ENCODE measurements at regions not wholly inside any gene's neighbourhood (a gene's known extent, or its start where the extent isn't known, plus 50 kb on each side); places are given as distances from the start of the nearest gene placed in this dataset.

DNA sequence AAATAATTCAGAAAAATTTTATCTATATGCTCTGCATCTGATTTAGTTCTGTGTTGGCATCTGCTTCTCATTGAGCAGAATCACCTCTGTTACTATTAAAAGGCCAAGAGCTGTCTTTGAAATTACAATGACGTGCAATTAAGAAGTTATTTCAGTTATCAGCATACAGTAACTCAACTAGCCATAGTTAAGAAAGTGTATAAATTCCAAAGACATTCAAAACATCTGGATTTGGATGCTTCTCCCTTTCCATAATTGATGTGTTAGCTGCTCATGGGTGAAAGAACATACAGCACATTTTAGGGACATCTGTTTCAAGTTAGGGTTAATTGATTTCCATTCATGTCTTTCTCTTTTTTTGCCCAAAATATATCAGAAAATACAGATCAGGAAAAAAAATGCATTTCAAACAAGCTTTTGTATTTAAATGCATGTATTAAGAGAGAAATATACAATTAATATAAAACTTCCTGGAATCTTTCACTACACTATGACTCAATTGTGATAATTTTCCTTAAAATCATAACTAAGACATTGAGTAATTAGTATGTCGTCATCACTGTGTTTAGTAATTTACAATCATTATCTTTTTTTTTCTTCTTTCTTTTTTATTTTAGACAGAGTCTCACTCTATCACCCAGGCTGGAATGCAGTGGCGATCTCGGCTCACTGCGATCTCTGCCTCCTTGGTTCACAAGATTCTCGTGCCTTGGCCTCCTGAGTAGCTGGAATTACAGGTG is 82.7 kb upstream of the MBNL1 start:
- DNase-seq (ENCODE audit: extremely low spot score): no peak
- POLR2A ChIA-PET: no interaction called here
- CTCF ChIA-PET: interaction anchor here (0.6 to 1.1 kb wide), 2 partner anchors 119 to 188 kb away, joined by 3 read pairs; no protein-coding TSS in a partner anchor
- TF ChIP-seq LEF1 (IDR thresholded peaks at IDR 0.05; ENCODE audit: borderline replicate concordance): no peak

DNA sequence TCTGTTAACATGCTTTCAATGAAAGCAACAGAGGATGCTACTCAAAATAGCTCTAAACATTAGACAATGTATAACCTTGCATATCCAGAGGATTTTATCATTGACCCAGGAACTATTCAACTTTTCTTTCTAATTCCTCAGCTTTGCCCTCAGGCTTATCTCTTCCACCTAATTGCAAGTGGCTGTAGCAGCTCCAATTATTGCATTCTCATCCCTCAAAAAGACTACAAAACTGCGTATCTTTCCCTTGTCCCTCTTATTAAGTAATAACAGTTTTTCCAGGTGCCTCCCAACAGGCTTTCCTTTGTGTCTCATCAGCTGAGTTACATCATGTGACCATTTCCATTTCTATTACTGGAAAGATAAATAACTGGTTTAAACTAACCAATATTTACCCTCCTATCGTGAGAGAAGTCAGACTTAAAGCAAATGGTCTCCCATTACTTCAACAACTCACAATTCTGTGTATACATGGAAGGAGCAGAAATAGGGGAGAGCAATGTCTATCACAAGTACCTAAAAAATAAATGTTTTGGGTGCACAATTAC is 78.0 kb upstream of the MBNL1 start:
- CTCF ChIA-PET: no interaction called here

DNA sequence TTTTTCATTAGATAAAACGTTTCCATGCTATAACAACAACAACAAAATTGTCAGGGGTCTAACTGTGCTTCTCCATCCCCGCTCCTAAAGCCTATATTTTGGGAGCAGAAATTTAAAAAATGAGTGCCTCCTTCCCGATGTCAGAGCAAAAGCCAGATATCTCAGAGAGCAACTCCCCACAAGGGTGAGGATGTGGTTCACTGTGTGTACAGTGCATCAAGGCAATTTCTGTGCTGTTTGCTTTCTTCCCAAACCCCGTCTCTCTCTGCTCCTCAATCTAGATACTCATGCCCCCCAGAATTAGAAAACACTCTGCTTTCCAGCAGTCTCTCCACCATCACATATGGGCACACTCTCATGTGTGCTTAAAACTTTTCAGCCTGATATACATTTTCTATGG is 76.7 kb upstream of the MBNL1 start:
- POLR2A ChIA-PET: no interaction called here
- CTCF ChIA-PET: no interaction called here
- TF ChIP-seq HDGF (IDR thresholded peaks at IDR 0.05; ENCODE audit: borderline replicate concordance) (no peak), LEF1 (IDR thresholded peaks at IDR 0.05; ENCODE audit: borderline replicate concordance) (no peak), SP1 (IDR thresholded peaks at IDR 0.05) (no peak), NFRKB (IDR thresholded peaks at IDR 0.05) (no peak), CTBP1 (IDR thresholded peaks at IDR 0.05; ENCODE audit: borderline replicate concordance) (no peak), ELF4 (IDR thresholded peaks at IDR 0.05) (no peak), FOXM1 (IDR thresholded peaks at IDR 0.05; ENCODE audit: borderline replicate concordance) (no peak), ZNF384 (IDR thresholded peaks at IDR 0.05) (no peak), TARDBP (IDR thresholded peaks at IDR 0.05) (no peak), BHLHE40 (IDR thresholded peaks at IDR 0.05; ENCODE audit: borderline replicate concordance) (no peak), FOXA1 (IDR thresholded peaks at IDR 0.05) (no peak), L3MBTL2 (conservative IDR thresholded peaks at IDR 0.05) (no peak), SUZ12 (IDR thresholded peaks at IDR 0.05) (no peak)
- TF ChIP-seq, protein P1, sequence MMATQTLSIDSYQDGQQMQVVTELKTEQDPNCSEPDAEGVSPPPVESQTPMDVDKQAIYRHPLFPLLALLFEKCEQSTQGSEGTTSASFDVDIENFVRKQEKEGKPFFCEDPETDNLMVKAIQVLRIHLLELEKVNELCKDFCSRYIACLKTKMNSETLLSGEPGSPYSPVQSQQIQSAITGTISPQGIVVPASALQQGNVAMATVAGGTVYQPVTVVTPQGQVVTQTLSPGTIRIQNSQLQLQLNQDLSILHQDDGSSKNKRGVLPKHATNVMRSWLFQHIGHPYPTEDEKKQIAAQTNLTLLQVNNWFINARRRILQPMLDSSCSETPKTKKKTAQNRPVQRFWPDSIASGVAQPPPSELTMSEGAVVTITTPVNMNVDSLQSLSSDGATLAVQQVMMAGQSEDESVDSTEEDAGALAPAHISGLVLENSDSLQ (IDR thresholded peaks at IDR 0.05): no peak
- DNase-seq (ENCODE audit: extremely low spot score): no peak

More for the DNA sequence above, 78.0 kb upstream of the MBNL1 start:
- DNase-seq (ENCODE audit: extremely low spot score): no peak
- TF ChIP-seq LEF1 (IDR thresholded peaks at IDR 0.05; ENCODE audit: borderline replicate concordance): no peak
- no peak for TF ChIP-seq CTBP1 (IDR thresholded peaks at IDR 0.05; ENCODE audit: borderline replicate concordance)
- TF ChIP-seq ELF4 (IDR thresholded peaks at IDR 0.05): no peak
- TF ChIP-seq ARNT (IDR thresholded peaks at IDR 0.05): no peak
- TF ChIP-seq NFRKB (IDR thresholded peaks at IDR 0.05): no peak
- no peak for TF ChIP-seq ZNF384 (IDR thresholded peaks at IDR 0.05)
- no peak for TF ChIP-seq BHLHE40 (IDR thresholded peaks at IDR 0.05; ENCODE audit: borderline replicate concordance)
- TF ChIP-seq, protein P1 (IDR thresholded peaks at IDR 0.05): no peak
- TF ChIP-seq SP1 (IDR thresholded peaks at IDR 0.05): no peak
- TF ChIP-seq TARDBP (IDR thresholded peaks at IDR 0.05): no peak
- TF ChIP-seq FOXA1 (IDR thresholded peaks at IDR 0.05): no peak
- TF ChIP-seq L3MBTL2 (conservative IDR thresholded peaks at IDR 0.05): no peak
- TF ChIP-seq FOXM1 (IDR thresholded peaks at IDR 0.05; ENCODE audit: borderline replicate concordance): no peak
- no peak for TF ChIP-seq FOXK2 (IDR thresholded peaks at IDR 0.05)
- TF ChIP-seq SUZ12 (IDR thresholded peaks at IDR 0.05): no peak
- no peak for TF ChIP-seq HDGF (IDR thresholded peaks at IDR 0.05; ENCODE audit: borderline replicate concordance)
- POLR2A ChIA-PET: no interaction called here

DNA sequence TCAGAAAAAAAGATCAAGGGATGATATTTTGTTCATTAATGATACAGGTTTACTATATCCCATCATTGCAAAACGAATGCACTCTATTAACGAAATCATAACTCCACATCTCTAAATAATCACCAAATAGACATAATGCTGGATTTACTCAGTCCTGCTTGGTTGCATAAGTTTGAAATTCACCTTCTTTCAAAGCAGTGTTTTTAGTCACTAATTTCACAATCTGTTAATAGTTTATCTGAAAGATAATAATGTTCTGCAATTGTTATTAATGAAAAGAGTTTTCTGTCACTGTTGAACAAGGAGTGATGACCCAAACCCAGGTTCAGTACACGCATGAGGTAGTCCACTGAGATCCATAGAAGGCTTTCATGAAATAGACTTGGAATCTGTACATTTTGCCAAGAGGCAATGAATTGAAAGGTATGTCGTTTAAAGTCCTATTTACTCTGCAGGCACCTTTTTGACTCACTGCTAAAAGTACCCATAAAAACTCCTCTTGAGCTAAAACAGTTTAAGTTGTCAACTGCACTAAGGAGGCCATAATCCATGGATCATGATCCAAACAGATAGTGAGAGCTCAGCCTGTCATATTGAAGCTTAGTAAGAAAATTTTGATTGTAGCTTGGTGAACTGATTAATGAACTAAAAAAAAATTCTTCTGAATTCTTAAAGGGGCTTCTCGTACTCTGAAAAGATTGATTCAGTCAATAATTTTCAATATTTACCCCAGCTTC is 75.6 kb upstream of the MBNL1 start:
- TF ChIP-seq BHLHE40 (IDR thresholded peaks at IDR 0.05; ENCODE audit: borderline replicate concordance) (no peak), LEF1 (IDR thresholded peaks at IDR 0.05; ENCODE audit: borderline replicate concordance) (no peak), FOXM1 (IDR thresholded peaks at IDR 0.05; ENCODE audit: borderline replicate concordance) (no peak), ELF4 (IDR thresholded peaks at IDR 0.05) (no peak), TARDBP (IDR thresholded peaks at IDR 0.05) (no peak), CTBP1 (IDR thresholded peaks at IDR 0.05; ENCODE audit: borderline replicate concordance) (no peak), HDGF (IDR thresholded peaks at IDR 0.05; ENCODE audit: borderline replicate concordance) (no peak), ARNT (IDR thresholded peaks at IDR 0.05) (no peak), L3MBTL2 (conservative IDR thresholded peaks at IDR 0.05) (no peak), FOXA1 (IDR thresholded peaks at IDR 0.05) (no peak), FOXK2 (IDR thresholded peaks at IDR 0.05) (no peak), NFRKB (IDR thresholded peaks at IDR 0.05) (no peak), ZNF384 (IDR thresholded peaks at IDR 0.05) (no peak), SP1 (IDR thresholded peaks at IDR 0.05) (no peak), SUZ12 (IDR thresholded peaks at IDR 0.05) (no peak)
- TF ChIP-seq, protein P1 (IDR thresholded peaks at IDR 0.05): no peak
- ChIA-PET POLR2A (no interaction called here), CTCF (no interaction called here)
- no peak for DNase-seq (ENCODE audit: extremely low spot score)

DNA sequence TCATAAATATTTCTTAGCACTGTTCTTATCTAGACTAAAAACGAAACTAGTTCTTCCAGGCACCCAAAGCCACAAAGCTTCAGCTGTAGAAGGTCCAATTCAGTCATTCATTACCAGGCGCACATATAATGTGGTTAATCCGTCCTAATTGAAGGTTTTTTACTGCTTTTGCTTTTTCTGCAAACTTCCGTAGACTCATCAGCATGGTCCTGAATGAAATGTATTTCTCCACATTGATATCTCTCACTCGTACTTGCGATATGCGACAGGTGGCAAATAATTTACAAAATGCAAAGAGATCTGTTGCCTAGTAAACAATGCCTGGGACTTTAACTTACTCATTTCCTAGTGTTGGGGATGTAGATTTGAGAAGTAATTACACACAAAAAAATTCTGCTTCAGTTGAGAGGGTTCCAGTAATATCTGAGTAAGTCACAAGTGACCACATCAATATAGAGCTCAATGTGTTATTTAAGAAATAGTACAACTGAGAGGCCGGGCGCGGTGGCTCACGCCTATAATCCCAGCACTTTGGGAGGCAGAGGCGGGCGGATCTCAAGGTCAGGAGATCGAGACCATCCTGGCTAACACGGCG is 75.0 kb upstream of the MBNL1 start:
- no peak for DNase-seq (ENCODE audit: extremely low spot score)
- TF ChIP-seq, protein P1 (IDR thresholded peaks at IDR 0.05): no peak
- TF ChIP-seq SUZ12 (IDR thresholded peaks at IDR 0.05): no peak
- no peak for TF ChIP-seq SP1 (IDR thresholded peaks at IDR 0.05)
- no peak for TF ChIP-seq CTBP1 (IDR thresholded peaks at IDR 0.05; ENCODE audit: borderline replicate concordance)
- TF ChIP-seq LEF1 (IDR thresholded peaks at IDR 0.05; ENCODE audit: borderline replicate concordance): no peak
- TF ChIP-seq ZNF384 (IDR thresholded peaks at IDR 0.05): no peak
- TF ChIP-seq FOXA1 (IDR thresholded peaks at IDR 0.05): no peak
- TF ChIP-seq BHLHE40 (IDR thresholded peaks at IDR 0.05; ENCODE audit: borderline replicate concordance): no peak
- TF ChIP-seq HDGF (IDR thresholded peaks at IDR 0.05; ENCODE audit: borderline replicate concordance): no peak
- TF ChIP-seq L3MBTL2 (conservative IDR thresholded peaks at IDR 0.05): no peak
- TF ChIP-seq FOXK2 (IDR thresholded peaks at IDR 0.05): no peak
- no peak for TF ChIP-seq ELF4 (IDR thresholded peaks at IDR 0.05)
- TF ChIP-seq FOXM1 (IDR thresholded peaks at IDR 0.05; ENCODE audit: borderline replicate concordance): no peak
- TF ChIP-seq TARDBP (IDR thresholded peaks at IDR 0.05): no peak
- no peak for TF ChIP-seq NFRKB (IDR thresholded peaks at IDR 0.05)
- ChIA-PET POLR2A (no interaction called here), CTCF (no interaction called here)

Measured in HEK293T (cell line).